ENCODE measurements at regions not wholly inside any gene's neighbourhood (a gene's known extent, or its start where the extent isn't known, plus 50 kb on each side); places are given as distances from the start of the nearest gene placed in this dataset.

- no peak overlapping the region for H2AFZ ChIP-seq (ENCODE audit: control insufficient read depth, low read depth, low read length)
- H3K4me3 ChIP-seq, result no peak overlapping the region
- RAD21 ChIA-PET (ENCODE audit: unreplicated experiment), result no interaction called here
- whole genome bisulfite sequencing (ENCODE audit: insufficient coverage, insufficient replicate concordance, low lambda C conversion rate, missing lambda C conversion rate), result 10% methylated on average over 2 of the region's 2 CpGs
- FAIRE-seq (no peak), ATAC-seq (no peak), DNase-seq (ENCODE audit: low read depth, low spot score) (no peak)
- SMC1A ChIA-PET (ENCODE audit: uncharacterized antibody, unreplicated experiment), result interaction anchor here (1.6 kb wide), 1 partner anchor 11 kb away, joined by 6 read pairs; no protein-coding TSS in a partner anchor
- no peaks in the 10 kb centered on the region for H3K36me3 ChIP-seq (ENCODE audit: control insufficient read depth in 2 of 2, insufficient read depth in 2 of 2, low read length in 1 of 2)
- no peaks in the 10 kb centered on the region for H4K20me1 ChIP-seq (ENCODE audit: control insufficient read depth, insufficient read depth)
- CTCF ChIA-PET, result interaction anchor here (2.0 kb wide), 1 partner anchor 21 kb away, joined by 4 read pairs; no protein-coding TSS in a partner anchor
- intact Hi-C loops (cut with micrococcal nuclease; ENCODE audit: unreplicated experiment) (no loop called here), in situ Hi-C loops (cut with MboI) (no loop called here)
- no TSS peak for BruUV-seq (replicated peaks)
- H3K27ac ChIP-seq (ENCODE audit: control insufficient read depth, insufficient read depth), result no peak overlapping the region
- no peaks in the 10 kb centered on the region for H3K9me3 ChIP-seq (replicated peaks; ENCODE audit: control insufficient read depth, insufficient read depth, low read length)
- no peak overlapping the region for H3K4me2 ChIP-seq (ENCODE audit: control insufficient read depth, insufficient read depth)
- TF ChIP-seq SPI1 (IDR thresholded peaks at IDR 0.05; ENCODE audit: borderline replicate concordance, insufficient read depth, low read depth, low read length) (peak; percentile 69; the same call in 1 of the 2 replicates), CBFB (IDR thresholded peaks at IDR 0.05; ENCODE audit: low read depth) (no peak)
- H3K4me1 ChIP-seq (ENCODE audit: control insufficient read depth, insufficient read depth, low read length), result no peaks in the 10 kb centered on the region
- no peaks in the 10 kb centered on the region for H3K27me3 ChIP-seq (replicated peaks in 1 of 2; ENCODE audit: control insufficient read depth in 2 of 2, insufficient read depth in 2 of 2, low read length in 1 of 2)
- no peak overlapping the region for H3K9ac ChIP-seq (ENCODE audit: control insufficient read depth, insufficient read depth, low read length)
- H3K79me2 ChIP-seq (ENCODE audit: control insufficient read depth, insufficient read depth, low read length), result no peaks in the 10 kb centered on the region
- POLR2A ChIA-PET, result no interaction called here
Observed at GRCh38 chr2:83862600-83862999, 596.5 kb downstream of the SUCLG1 start.

GRCh38 chr2:83860320-83860719, 598.8 kb downstream of the SUCLG1 start:
- intact Hi-C loops (cut with micrococcal nuclease; ENCODE audit: unreplicated experiment), result no loop called here
- BruUV-seq (replicated peaks), result no TSS peak
- SMC1A ChIA-PET (ENCODE audit: uncharacterized antibody, unreplicated experiment), result no interaction called here
- no peak for TF ChIP-seq ASH2L (IDR thresholded peaks at IDR 0.05; ENCODE audit: borderline replicate concordance, low read depth)
- TF ChIP-seq MEF2B (IDR thresholded peaks at IDR 0.05; ENCODE audit: partially characterized antibody, poor library complexity, severe bottlenecking), result no peak
- no peak for TF ChIP-seq E4F1 (IDR thresholded peaks at IDR 0.05; ENCODE audit: borderline replicate concordance, partially characterized antibody)
- no peak for TF ChIP-seq SMAD1 (IDR thresholded peaks at IDR 0.05; ENCODE audit: low read depth, partially characterized antibody)
- TF ChIP-seq TCF12 (IDR thresholded peaks at IDR 0.05; ENCODE audit: low read depth, low read length), result no peak
- TF ChIP-seq NFYB (IDR thresholded peaks at IDR 0.05; ENCODE audit: insufficient read depth, low read depth, low read length), result no peak
- TF ChIP-seq ZNF687 (IDR thresholded peaks at IDR 0.05), result no peak
- no peak for TF ChIP-seq PAX5 (IDR thresholded peaks at IDR 0.05; ENCODE audit: borderline replicate concordance, low read depth, low read length)

More at GRCh38 chr2:83860320-83860719, 598.8 kb downstream of the SUCLG1 start:
- Histone ChIP-seq H3K9ac (ENCODE audit: control insufficient read depth, insufficient read depth, low read length) (no peak overlapping the region), H3K79me2 (ENCODE audit: control insufficient read depth, insufficient read depth, low read length) (no peaks in the 10 kb centered on the region), H3K4me2 (ENCODE audit: control insufficient read depth, insufficient read depth) (no peak overlapping the region), H4K20me1 (ENCODE audit: control insufficient read depth, insufficient read depth) (no peaks in the 10 kb centered on the region), H3K27me3 (replicated peaks in 1 of 2; ENCODE audit: control insufficient read depth in 2 of 2, insufficient read depth in 2 of 2, low read length in 1 of 2) (no peaks in the 10 kb centered on the region), H3K36me3 (ENCODE audit: control insufficient read depth in 2 of 2, insufficient read depth in 2 of 2, low read length in 1 of 2) (no peaks in the 10 kb centered on the region), H3K9me3 (replicated peaks; ENCODE audit: control insufficient read depth, insufficient read depth, low read length) (no peaks in the 10 kb centered on the region), H3K27ac (ENCODE audit: control insufficient read depth, insufficient read depth) (no peak overlapping the region), H3K4me3 (no peak overlapping the region), H2AFZ (ENCODE audit: control insufficient read depth, low read depth, low read length) (no peak overlapping the region), H3K4me1 (ENCODE audit: control insufficient read depth, insufficient read depth, low read length) (no peaks in the 10 kb centered on the region)
- WGBS (ENCODE audit: insufficient coverage, insufficient replicate concordance, low lambda C conversion rate, missing lambda C conversion rate), result 15% methylated on average over 7 of the region's 7 CpGs
- no peak for DNase-seq (ENCODE audit: low read depth, low spot score)
- POLR2A ChIA-PET, result no interaction called here
- CTCF ChIA-PET, result no interaction called here
- ATAC-seq, result peak; percentile 52
- no peak for FAIRE-seq
- RAD21 ChIA-PET (ENCODE audit: unreplicated experiment), result no interaction called here
- in situ Hi-C loops (cut with MboI), result no loop called here
